Posterior cingulate gyrus (tissue), 11 donors: ENCODE measurements at regions not wholly inside any gene's neighbourhood (a gene's known extent, or its start where the extent isn't known, plus 50 kb on each side); places are given as distances from the start of the nearest gene placed in this dataset.

Experiments
- DNase-seq, 10 donors: peaks; one replicate each; pipeline versions ENCODE4 v3.0.0 to v3.0.0-alpha.2; 2020 to 2021; ENCODE audit warnings: mixed read lengths in 3 of 10
- intact Hi-C: fragments of 100-400 bp; cut with DNase I; formaldehyde crosslinking; loops from one replicate; pipeline ENCODE4 v1.15.1; 2023

DNA sequence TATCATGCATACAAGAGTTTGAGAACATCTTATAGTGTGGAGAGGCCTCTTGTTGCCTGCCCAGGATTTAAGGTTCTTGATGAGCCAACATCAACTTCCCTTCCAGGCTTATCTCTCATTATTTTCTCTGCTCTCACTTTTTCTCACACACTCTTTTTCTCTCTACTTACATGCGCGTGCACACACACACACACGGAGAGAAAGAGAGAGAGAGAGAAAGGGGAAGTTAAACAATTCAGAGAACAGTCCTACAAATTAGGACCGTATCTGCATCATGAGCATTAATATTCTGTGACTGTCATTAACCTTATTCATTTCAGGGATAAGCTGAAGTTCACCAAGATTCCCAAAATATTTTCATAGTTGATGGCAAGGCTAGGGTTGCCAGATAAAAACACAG, 269.0 kb downstream of the ZNF621 start:
- DNase-seq, result no peak
- intact Hi-C loops, result no loop called here

- intact Hi-C loops, result no loop called here
- no peak for DNase-seq
Observed at GRCh38 chr3:40800343-40800742, 275.6 kb downstream of the ZNF621 start.

DNA sequence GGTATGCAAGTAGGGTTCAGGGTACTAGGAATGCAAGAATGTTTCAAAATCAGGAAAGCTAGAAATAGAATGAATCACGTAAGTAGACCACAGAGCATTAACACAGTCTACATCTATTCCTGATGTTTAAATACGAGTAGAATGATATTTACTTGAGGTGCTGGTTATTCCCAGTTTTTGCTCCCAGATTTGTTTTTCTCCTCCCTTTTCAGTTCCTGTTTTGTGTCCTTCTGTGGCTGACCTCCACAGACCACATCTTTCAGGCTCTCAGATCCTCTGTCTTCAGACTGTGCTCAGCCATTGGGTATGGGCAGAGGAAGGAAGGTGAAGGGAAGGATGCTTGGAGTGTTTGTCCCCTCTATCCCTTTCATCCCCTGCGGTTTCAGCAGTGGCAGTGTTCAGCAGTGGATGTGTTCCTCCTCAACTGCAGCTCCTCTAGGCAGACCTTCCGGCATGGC, 276.6 kb downstream of the ZNF621 start:
- DNase-seq, result no peak
- intact Hi-C loops, result no loop called here

DNA sequence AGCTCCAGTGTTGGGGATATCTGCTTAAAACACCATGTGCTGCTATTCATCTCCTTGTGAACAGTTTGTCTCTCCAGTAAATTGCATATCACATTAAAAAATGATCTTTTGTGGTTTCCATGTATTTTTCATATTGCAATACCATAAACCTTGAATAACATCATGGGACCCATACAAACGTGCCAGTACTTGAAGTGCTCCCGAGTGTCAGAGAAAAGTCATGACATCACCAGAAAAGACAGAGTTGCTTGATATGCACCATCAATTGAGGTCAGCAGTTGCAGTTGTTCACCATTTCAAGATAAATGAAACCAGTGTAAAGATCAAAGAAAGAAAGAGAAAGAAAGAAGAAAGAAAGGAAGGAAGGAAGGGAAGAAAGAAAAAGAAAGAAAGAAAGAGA, 278.6 kb downstream of the ZNF621 start:
- intact Hi-C loops, result no loop called here
- DNase-seq, result no peak

- DNase-seq, result no peak
- intact Hi-C loops, result no loop called here
Observed at GRCh38 chr3:40805456-40805855, 280.7 kb downstream of the ZNF621 start.

DNA sequence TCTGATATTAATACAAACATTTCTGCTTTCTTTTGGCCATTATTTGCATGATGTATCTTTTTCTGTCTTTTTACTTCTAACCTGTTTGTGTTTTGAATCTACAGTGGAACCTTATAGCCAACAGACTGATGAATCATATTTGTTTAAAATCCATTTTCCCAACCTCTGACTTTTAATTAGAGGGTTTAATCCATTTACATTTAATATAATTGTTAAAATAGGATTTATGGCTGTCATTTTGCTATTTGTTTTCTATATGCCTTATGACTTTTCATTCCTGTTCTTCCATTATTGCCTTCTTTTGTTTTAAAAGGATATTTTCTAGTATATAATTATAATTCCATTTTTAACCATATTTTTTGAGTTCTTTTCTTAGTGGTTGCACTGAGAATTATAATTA, 286.1 kb downstream of the ZNF621 start:
- intact Hi-C loops, result no loop called here
- DNase-seq, result no peak

- intact Hi-C loops, result no loop called here
- no peak for DNase-seq
Observed at GRCh38 chr3:40817017-40817416, 292.3 kb downstream of the ZNF621 start.

DNA sequence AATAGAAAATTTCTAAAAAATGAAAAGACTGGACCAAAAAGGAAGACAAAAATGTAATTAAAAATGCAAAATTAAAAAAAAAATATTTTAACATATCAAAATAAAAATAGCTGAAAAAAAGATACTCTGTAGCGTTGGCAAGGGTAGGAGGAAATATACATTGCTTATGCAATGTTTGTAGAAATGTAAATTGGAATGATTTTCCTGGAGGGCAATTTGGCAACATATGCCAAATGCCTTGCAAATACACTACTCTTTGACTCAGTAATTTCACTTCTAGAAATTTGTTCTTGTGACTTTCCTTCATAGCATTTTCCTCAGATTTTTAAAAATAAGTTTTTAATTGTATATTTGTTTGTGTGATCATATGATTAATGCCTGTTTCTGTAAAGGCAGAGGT, 296.6 kb downstream of the ZNF621 start:
- DNase-seq, result no peak
- intact Hi-C loops, result no loop called here

DNA sequence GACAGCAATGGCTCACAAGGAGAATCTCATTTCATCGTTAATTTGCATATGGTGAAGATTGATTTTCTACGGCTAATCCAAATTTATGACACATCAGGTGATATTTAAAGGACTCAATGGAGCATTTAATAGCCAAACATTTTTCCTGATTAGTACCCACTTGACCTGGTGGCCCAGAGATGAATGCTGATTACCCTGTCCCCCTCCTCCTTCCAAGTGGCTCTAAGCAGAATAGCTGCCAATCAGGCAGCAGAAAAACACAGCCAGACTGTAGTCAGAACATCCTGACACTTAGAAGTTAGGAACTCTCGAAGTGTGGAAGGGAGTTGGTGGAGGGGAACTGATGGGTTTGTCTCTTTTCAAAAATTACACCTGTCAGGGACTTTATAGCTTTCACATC, 302.5 kb downstream of the ZNF621 start:
- intact Hi-C loops, result no loop called here
- no peak for DNase-seq

DNA sequence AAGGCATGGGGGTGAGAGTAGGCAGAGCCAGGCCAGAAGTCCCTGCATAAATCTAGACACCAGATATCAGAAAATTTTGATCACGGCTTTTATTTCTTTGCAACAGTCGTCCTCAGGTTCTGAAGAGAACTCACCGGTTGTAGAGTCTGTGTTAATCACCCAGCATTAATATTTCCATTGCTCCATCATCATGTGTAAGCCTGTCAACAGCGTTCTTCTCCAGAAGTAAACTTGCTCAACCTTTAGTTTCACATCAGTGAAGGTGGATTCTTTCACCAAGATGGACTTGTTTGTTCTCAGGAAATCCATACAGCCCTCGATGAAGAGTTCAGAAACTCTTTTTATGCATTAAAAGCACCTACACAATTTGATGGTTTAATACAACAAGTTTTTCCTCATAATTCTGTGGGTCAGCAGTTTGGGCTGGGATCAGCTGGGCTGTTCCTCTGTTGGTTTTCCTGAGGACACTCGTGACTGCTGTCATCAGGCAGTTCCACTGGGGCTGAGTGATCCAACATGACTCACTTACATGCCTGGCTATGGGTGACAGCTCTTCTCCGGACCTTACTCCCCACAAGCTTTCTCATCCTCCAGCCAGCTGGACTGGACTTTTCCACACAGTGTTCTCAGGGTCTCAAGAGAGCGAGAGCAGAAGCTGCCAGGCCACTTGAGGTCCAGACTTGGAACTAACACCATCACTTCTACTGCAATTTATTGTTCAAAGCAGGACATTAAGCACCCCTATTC, 303.4 kb downstream of the ZNF621 start:
- intact Hi-C loops, result no loop called here
- DNase-seq, result no peak

GRCh38 chr3:40828741-40829415, 304.1 kb downstream of the ZNF621 start:
- intact Hi-C loops, result no loop called here
- DNase-seq, result no peak

DNA sequence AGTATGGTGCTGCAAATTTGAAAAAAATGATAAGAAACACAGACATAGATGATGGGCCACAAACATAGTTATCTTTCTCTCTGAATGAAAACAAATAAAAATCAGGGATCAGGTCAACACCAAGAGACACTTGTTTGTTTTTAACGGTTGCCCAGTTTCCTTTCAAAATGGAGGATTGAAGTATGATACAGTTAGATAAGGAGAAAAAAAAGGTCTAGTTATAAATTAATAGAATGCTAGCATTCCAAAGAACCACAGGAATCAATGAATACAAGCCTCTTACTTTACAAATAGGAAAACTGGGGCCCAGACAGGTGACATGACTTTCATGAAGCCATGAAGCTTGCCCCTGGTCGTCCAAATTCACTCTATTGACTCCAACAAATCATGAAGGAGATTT, 305.1 kb downstream of the ZNF621 start:
- intact Hi-C loops, result no loop called here
- DNase-seq, result no peak

- no peak for DNase-seq
- intact Hi-C loops, result no loop called here
Observed at GRCh38 chr3:40837300-40837699, 312.5 kb downstream of the ZNF621 start.

DNA sequence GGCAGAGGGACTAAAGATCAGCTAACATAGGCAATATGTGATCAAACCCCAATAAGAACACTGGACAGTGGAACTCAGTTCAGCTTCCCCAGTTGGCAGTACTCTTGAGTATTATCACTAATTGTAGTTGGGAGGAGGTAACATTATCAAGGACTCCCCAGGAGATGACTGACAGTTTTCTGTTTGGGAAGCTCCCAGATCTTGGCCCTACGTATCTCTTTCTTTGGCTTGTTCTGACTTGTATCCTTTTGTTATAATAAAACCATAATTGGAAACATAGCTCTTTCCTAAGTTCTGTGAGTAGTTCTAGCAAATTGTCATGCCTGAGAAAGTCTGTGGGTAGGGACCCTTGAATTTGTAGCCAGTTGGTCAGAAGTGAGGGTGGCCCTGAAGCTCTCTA, 316.4 kb downstream of the ZNF621 start:
- DNase-seq, result no peak
- intact Hi-C loops, result no loop called here

GRCh38 chr3:40841570-40842109, 316.9 kb downstream of the ZNF621 start:
- intact Hi-C loops, result no loop called here

DNA sequence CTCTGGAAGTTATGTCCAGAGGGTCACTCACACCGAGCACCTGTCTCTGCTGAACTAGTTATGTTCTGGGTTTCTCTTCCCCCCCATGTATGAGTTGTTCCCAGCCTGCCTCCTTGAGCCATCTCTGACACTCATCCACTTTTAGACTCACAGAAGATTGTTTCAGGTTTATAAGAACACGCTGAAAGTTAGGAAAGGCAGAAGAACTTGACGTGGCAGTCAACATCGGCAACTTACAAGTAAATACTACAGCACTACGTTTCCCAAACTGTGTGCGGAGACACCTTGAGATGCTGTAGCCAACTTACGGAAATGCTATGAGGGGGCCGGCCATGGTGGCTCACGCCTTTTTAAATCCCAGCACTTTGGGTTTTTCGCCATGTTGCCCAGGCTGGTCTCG, 318.0 kb downstream of the ZNF621 start:
- DNase-seq, result no peak

More at GRCh38 chr3:40841570-40842109, 316.9 kb downstream of the ZNF621 start:
- DNase-seq, result no peak

GRCh38 chr3:40843208-40843624, 318.5 kb downstream of the ZNF621 start:
- intact Hi-C loops, result no loop called here

More for the DNA sequence above, 318.0 kb downstream of the ZNF621 start:
- intact Hi-C loops, result no loop called here

DNA sequence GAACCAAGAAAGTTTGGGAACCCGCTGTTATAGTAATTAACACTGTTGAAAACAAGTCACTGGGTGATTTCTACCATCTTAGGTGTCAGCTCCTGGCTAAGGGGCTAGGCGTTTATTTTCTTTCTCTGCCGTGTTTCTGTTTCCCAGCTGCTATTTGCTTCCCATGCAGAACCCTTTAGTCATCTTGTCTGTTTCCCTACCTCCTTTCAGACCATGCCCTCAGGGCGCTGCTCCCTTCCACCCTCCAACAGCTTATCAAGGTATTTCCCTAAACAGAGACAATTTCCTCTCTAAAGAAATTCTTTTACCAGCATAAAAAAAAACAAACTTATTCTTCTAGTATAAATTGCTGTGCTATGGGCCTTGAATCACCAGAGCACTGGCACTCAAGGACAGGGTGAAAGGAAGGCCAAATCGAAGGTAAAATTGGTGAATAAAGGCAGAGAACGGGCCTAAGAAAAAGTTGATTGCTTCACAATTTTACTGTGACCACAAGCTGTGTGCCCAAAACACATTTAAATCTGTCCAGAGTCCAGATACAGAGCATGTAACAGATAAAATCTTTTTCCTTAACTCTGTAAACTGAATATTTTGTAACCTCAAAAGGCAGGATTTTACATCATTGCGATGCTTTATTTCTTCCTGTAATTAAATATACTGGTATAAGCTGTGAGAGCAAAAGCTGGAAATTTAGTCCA, 319.2 kb downstream of the ZNF621 start:
- no peak for DNase-seq
- intact Hi-C loops, result no loop called here

More at GRCh38 chr3:40843208-40843624, 318.5 kb downstream of the ZNF621 start:
- no peak for DNase-seq

- no peak for DNase-seq
- intact Hi-C loops, result no loop called here
Observed at GRCh38 chr3:40844896-40845295, 320.1 kb downstream of the ZNF621 start.

- intact Hi-C loops, result no loop called here
Observed at GRCh38 chr3:40845447-40845846, 320.7 kb downstream of the ZNF621 start.

DNA sequence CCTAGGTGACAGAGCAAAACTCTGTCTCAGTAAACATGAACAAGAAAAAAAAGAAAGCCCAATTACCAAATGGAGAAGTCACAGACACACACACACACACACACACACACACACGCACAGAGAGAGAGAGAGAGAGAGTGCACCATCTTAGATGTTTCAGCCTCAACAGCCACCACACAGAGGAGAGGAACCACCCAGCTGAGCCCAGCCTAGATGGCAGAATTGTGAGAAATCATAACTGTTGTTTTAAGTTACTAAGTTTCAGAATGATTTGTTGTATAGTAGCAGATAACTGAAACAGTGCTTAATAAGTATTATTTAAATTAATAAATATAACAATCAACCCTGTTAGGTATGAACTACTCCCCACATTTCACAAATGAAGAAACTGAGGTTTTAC, 321.2 kb downstream of the ZNF621 start:
- intact Hi-C loops, result no loop called here
- DNase-seq, result no peak

More at GRCh38 chr3:40845447-40845846, 320.7 kb downstream of the ZNF621 start:
- DNase-seq, result no peak
